Psoas muscle (tissue), 7 donors: ENCODE measurements at regions not wholly inside any gene's neighbourhood (a gene's known extent, or its start where the extent isn't known, plus 50 kb on each side); places are given as distances from the start of the nearest gene placed in this dataset.

ENCODE experiments used
- ATAC-seq, 4 donors: fragments of 200-7000 bp; cut with Tn5 transposase; one replicate each; pipeline ENCODE4 v1.9.1; 2020; ENCODE audit warnings: moderate library complexity in 3 of 4, mild to moderate bottlenecking in 2 of 4
- DNase-seq, 2 donors: peaks; one replicate each; pipeline ENCODE4 v3.0.0-alpha.2; 2020
- H3K27ac ChIP-seq: fragments of 200-600 bp; one replicate; pipeline ENCODE4 v1.8.0; 2022
- H3K27me3 ChIP-seq, 3 donors: fragments of 200-600 bp in 1 of 3; one replicate each; pipeline versions ENCODE4 v1.6.1 to v1.8.0; 2013 to 2022; ENCODE audit warnings: low read length in 2 of 3, mild to moderate bottlenecking in 2 of 3, moderate library complexity in 1 of 3; ENCODE audit not compliant: insufficient read depth in 3 of 3
- H3K36me3 ChIP-seq, 2 donors: fragments of 200-600 bp in 1 of 2; one replicate each; pipeline versions ENCODE4 v1.6.1 to v1.8.0; 2013 to 2022; ENCODE audit warnings: low read depth in 1 of 2, mild to moderate bottlenecking in 1 of 2, moderate library complexity in 1 of 2; ENCODE audit not compliant: insufficient read depth in 1 of 2
- H3K4me1 ChIP-seq: fragments of 200-600 bp; one replicate; pipeline ENCODE4 v1.8.0; 2022
- H3K4me3 ChIP-seq: fragments of 200-600 bp; one replicate; pipeline ENCODE4 v1.8.0; 2022; ENCODE audit warnings: mild to moderate bottlenecking
- H3K9me3 ChIP-seq: fragments of 200-600 bp; one replicate; pipeline ENCODE4 v1.8.0; 2022
- WGBS, 3 donors: extraction: QIAGEN DNeasy Blood & Tissue Kit; methylation state at CpG; one replicate each; pipeline versions ENCODE4 v1.1.6 to v1.1.7; 2013; 5-methylcytosine and 5-hydroxymethylcytosine counted together
- intact Hi-C, 2 donors: fragments of 100-400 bp; cut with DNase I; formaldehyde crosslinking; loops; one replicate each; pipeline versions ENCODE4 v1.11.0 to v1.14.2; 2022
- TF ChIP-seq, protein P1 (sequence below): fragments of 200-600 bp; IDR thresholded peaks from one replicate; pipeline ENCODE4 v1.8.0; 2022; ENCODE audit warnings: antibody characterized with exemption
- donor health status: healthy with polysubstance abuse.
- donor health status: DM: no; HTN: no; CAD: no; lungs with moderate emphysema.
- donor health status: Bipolar disorder and iron deficiency.
- donor health status: healthy.
- donor health status: DM: yes; HTN: yes; CAD: no.
- donor health status: DM: no; HTN: no; CAD: no.
- donor health status: DM: yes; HTN: yes; CAD: no.

GRCh38 chr14:83991666-83992065 lies 1538.3 kb upstream of the FLRT2 start:
- Histone ChIP-seq H3K27ac (no peak overlapping the region), H3K36me3 (no peaks in the 10 kb centered on the region), H3K27me3 (no peaks in the 10 kb centered on the region), H3K9me3 (no peaks in the 10 kb centered on the region), H3K4me1 (no peaks in the 10 kb centered on the region), H3K4me3 (no peak overlapping the region)
- 80 to 86% (median 82%) methylated on average over 3 of the region's 3 CpGs for WGBS, 3 donors
- intact Hi-C loops = no loop called here
- ATAC-seq = no peak
- DNase-seq = no peak
- TF ChIP-seq, protein P1, sequence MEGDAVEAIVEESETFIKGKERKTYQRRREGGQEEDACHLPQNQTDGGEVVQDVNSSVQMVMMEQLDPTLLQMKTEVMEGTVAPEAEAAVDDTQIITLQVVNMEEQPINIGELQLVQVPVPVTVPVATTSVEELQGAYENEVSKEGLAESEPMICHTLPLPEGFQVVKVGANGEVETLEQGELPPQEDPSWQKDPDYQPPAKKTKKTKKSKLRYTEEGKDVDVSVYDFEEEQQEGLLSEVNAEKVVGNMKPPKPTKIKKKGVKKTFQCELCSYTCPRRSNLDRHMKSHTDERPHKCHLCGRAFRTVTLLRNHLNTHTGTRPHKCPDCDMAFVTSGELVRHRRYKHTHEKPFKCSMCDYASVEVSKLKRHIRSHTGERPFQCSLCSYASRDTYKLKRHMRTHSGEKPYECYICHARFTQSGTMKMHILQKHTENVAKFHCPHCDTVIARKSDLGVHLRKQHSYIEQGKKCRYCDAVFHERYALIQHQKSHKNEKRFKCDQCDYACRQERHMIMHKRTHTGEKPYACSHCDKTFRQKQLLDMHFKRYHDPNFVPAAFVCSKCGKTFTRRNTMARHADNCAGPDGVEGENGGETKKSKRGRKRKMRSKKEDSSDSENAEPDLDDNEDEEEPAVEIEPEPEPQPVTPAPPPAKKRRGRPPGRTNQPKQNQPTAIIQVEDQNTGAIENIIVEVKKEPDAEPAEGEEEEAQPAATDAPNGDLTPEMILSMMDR = no peak

- DNase-seq (no peak), ATAC-seq (no peak)
- H3K4me3 ChIP-seq = no peak overlapping the region
- intact Hi-C loops = no loop called here
- no peaks in the 10 kb centered on the region for H3K9me3 ChIP-seq
- H3K27me3 ChIP-seq = no peaks in the 10 kb centered on the region
- TF ChIP-seq, protein P1 = no peak
- H3K36me3 ChIP-seq = no peaks in the 10 kb centered on the region
- 94 to 96% (median 94%) methylated on average over 3 of the region's 3 CpGs for whole genome bisulfite sequencing, 3 donors
- no peak overlapping the region for H3K27ac ChIP-seq
- no peaks in the 10 kb centered on the region for H3K4me1 ChIP-seq
These were observed 1537.1 kb upstream of the FLRT2 start for GRCh38 chr14:83992857-83993256.

GRCh38 chr14:83993545-83993944 lies 1536.4 kb upstream of the FLRT2 start:
- Histone ChIP-seq H3K27ac (no peak overlapping the region), H3K4me1 (no peaks in the 10 kb centered on the region), H3K4me3 (no peak overlapping the region), H3K9me3 (no peaks in the 10 kb centered on the region), H3K27me3 (no peaks in the 10 kb centered on the region), H3K36me3 (no peaks in the 10 kb centered on the region)
- TF ChIP-seq, protein P1 = no peak
- DNase-seq (no peak), ATAC-seq (no peak)
- intact Hi-C loops = no loop called here
- 90 to 91% (median 91%) methylated on average over 2 of the region's 2 CpGs for WGBS, 3 donors

DNA sequence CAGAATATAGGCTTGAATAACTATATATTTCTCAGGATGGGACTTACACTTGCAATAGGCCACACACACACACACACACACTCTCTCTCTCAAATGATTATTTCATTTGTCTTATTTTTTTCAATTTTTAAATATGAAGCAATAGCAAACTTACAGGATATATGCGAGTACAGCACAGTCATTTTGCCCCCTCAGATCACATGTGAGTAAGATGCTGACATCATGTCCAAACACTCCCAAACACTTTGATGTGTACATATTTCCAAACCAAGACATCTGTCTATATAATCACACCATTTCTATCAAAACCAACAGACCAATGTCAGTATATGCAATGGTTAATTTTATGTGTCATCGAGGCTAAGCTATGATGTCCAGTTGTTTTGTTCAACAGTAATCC lies 1535.9 kb upstream of the FLRT2 start:
- ATAC-seq (no peak), DNase-seq (no peak)
- no peaks in the 10 kb centered on the region for H3K36me3 ChIP-seq
- H3K4me1 ChIP-seq = no peaks in the 10 kb centered on the region
- TF ChIP-seq, protein P1 = no peak
- intact Hi-C loops = no loop called here
- no peak overlapping the region for H3K4me3 ChIP-seq
- no peaks in the 10 kb centered on the region for H3K9me3 ChIP-seq
- WGBS, 3 donors = 78 to 86% (median 83%) methylated on average over 2 of the region's 2 CpGs
- no peaks in the 10 kb centered on the region for H3K27me3 ChIP-seq
- H3K27ac ChIP-seq = no peak overlapping the region

GRCh38 chr14:84001023-84001422 lies 1528.9 kb upstream of the FLRT2 start:
- Histone ChIP-seq H3K4me1 (no peaks in the 10 kb centered on the region), H3K27ac (no peak overlapping the region), H3K27me3 (no peaks in the 10 kb centered on the region), H3K9me3 (no peaks in the 10 kb centered on the region), H3K4me3 (no peak overlapping the region), H3K36me3 (no peaks in the 10 kb centered on the region)
- WGBS, 3 donors = 93 to 96% (median 96%) methylated on average over 3 of the region's 3 CpGs
- ATAC-seq (no peak), DNase-seq (no peak)
- TF ChIP-seq, protein P1 = no peak
- intact Hi-C loops = loop anchor here in 1 of 2 donors (10.0 kb wide), 1 partner anchor 1534 kb away; the partner anchor contains the start of gene FLRT2
